Epithelial cell of proximal tubule (primary cell): ENCODE measurements at regions not wholly inside any gene's neighbourhood (a gene's known extent, or its start where the extent isn't known, plus 50 kb on each side); places are given as distances from the start of the nearest gene placed in this dataset.
"Not testable (repeated sequence)": the region's sequence is repeated elsewhere in the genome, so short reads cannot be mapped to it uniquely, and the experiment has no call there.

Source experiments
- DNase-seq: peaks from one replicate; pipeline ENCODE4 v3.0.0-alpha.2; 2011; ENCODE audit warnings: low read depth
- H3K4me3 ChIP-seq: 2 replicates; pipeline ENCODE4 v1.5.1; 2011; ENCODE audit warnings: low read depth, mild to moderate bottlenecking, low read length
- CTCF ChIP-seq: conservative IDR thresholded peaks from 2 replicates; pipeline ENCODE4 v1.5.1; 2012; ENCODE audit warnings: low read depth, mild to moderate bottlenecking, low read length

GRCh38 chr6:9754515-9754914 is 660.4 kb downstream of the TFAP2A start:
- TF ChIP-seq CTCF = no peak
- no peak overlapping the region for H3K4me3 ChIP-seq
- DNase-seq = no peak

GRCh38 chr6:9745966-9746365 is 668.9 kb downstream of the TFAP2A start:
- no peak for DNase-seq

GRCh38 chr6:9745476-9745875 is 669.4 kb downstream of the TFAP2A start:
- no peak for DNase-seq
- no peak overlapping the region for H3K4me3 ChIP-seq
- TF ChIP-seq CTCF = no peak

More at GRCh38 chr6:9745966-9746365, 668.9 kb downstream of the TFAP2A start:
- TF ChIP-seq CTCF = no peak
- no peak overlapping the region for H3K4me3 ChIP-seq

GRCh38 chr6:9744119-9744518 is 670.8 kb downstream of the TFAP2A start:
- no peak for TF ChIP-seq CTCF
- DNase-seq = no peak
- no peak overlapping the region for H3K4me3 ChIP-seq

- no peak overlapping the region for H3K4me3 ChIP-seq
- no peak for TF ChIP-seq CTCF
- DNase-seq = no peak
Measured at GRCh38 chr6:9732056-9732455, 682.8 kb downstream of the TFAP2A start.

GRCh38 chr6:9725776-9726175 is 689.1 kb downstream of the TFAP2A start:
- not testable (repeated sequence) for H3K4me3 ChIP-seq, DNase-seq

GRCh38 chr6:9717568-9717967 is 697.3 kb downstream of the TFAP2A start:
- DNase-seq = no peak
- H3K4me3 ChIP-seq = no peak overlapping the region
- TF ChIP-seq CTCF = no peak

GRCh38 chr6:9711365-9711764 is 703.5 kb downstream of the TFAP2A start:
- H3K4me3 ChIP-seq = no peak overlapping the region
- no peak for TF ChIP-seq CTCF
- no peak for DNase-seq
